CD4-positive, alpha-beta memory T cell (primary cell): ENCODE measurements at regions not wholly inside any gene's neighbourhood (a gene's known extent, or its start where the extent isn't known, plus 50 kb on each side); places are given as distances from the start of the nearest gene placed in this dataset.

Experiments used
- CTCF ChIA-PET: fragments of 350-600 bp; sonication (Branson Sonifier 250); formaldehyde crosslinking; loops from one replicate; lab custom pipeline; 2021; ENCODE audit warnings: inconsistent platforms; ENCODE audit not compliant: partially characterized antibody; lab: Charles Lee
- POLR2A ChIA-PET: fragments of 350-600 bp; sonication (Branson Sonifier 250); formaldehyde crosslinking; loops from one replicate; lab custom pipeline; 2021; ENCODE audit not compliant: partially characterized antibody; lab: Charles Lee
- DNase-seq, 5 donors: peaks; one replicate each; pipeline versions ENCODE4 v3.0.0 to v3.0.0-alpha.2; 2020 to 2022; ENCODE audit warnings: mixed read lengths in 1 of 5
- H3K27ac ChIP-seq: one replicate; pipeline ENCODE4 v1.7.0; 2013; ENCODE audit warnings: low read depth, low read length
- H3K27me3 ChIP-seq: 2 replicates; pipeline ENCODE4 v1.7.0; 2013; ENCODE audit warnings: mild to moderate bottlenecking, low read length, moderate library complexity; ENCODE audit not compliant: insufficient read depth
- H3K36me3 ChIP-seq: 2 replicates; pipeline ENCODE4 v1.7.0; 2013; ENCODE audit warnings: mild to moderate bottlenecking, low read length, moderate library complexity; ENCODE audit not compliant: insufficient read depth
- H3K4me1 ChIP-seq: 2 replicates; pipeline ENCODE4 v1.7.0; 2013; ENCODE audit warnings: mild to moderate bottlenecking, low read length, moderate library complexity; ENCODE audit not compliant: insufficient read depth
- H3K4me3 ChIP-seq, 2 donors: one replicate each; pipeline ENCODE4 v1.7.0; 2013; ENCODE audit warnings: low read length in 2 of 2, mild to moderate bottlenecking in 1 of 2
- H3K9me3 ChIP-seq, 2 donors: one replicate each; pipeline ENCODE4 v1.7.0; 2013; ENCODE audit warnings: low read length in 2 of 2, control low read depth in 1 of 2; ENCODE audit not compliant: control insufficient read depth in 1 of 2
- H3K27ac Mint-ChIP-seq, 7 donors: one replicate each; pipeline ENCODE4 v1.8.0; 2020 to 2021; ENCODE audit warnings: mixed read lengths in 7 of 7, mild to moderate bottlenecking in 6 of 7, inconsistent platforms in 3 of 7, moderate library complexity in 3 of 7
- H3K27me3 Mint-ChIP-seq, 2 donors: one replicate each; pipeline ENCODE4 v1.8.0; 2020 to 2021; ENCODE audit warnings: mixed read lengths in 2 of 2
- H3K36me3 Mint-ChIP-seq, 2 donors: one replicate each; pipeline ENCODE4 v1.8.0; 2020 to 2021; ENCODE audit warnings: mixed read lengths in 2 of 2, inconsistent platforms in 1 of 2, mild to moderate bottlenecking in 1 of 2
- H3K4me1 Mint-ChIP-seq, 4 donors: one replicate each; pipeline ENCODE4 v1.8.0; 2020 to 2021; ENCODE audit warnings: mixed read lengths in 4 of 4, mild to moderate bottlenecking in 1 of 4
- H3K4me3 Mint-ChIP-seq, 8 donors: one replicate each; pipeline ENCODE4 v1.8.0; 2020 to 2021; ENCODE audit warnings: mixed read lengths in 8 of 8, mild to moderate bottlenecking in 7 of 8, moderate library complexity in 6 of 8, inconsistent platforms in 3 of 8
- H3K9me3 Mint-ChIP-seq, 8 donors: one replicate each; pipeline ENCODE4 v1.8.0; 2020 to 2021; ENCODE audit warnings: mixed read lengths in 8 of 8, mild to moderate bottlenecking in 5 of 8, inconsistent platforms in 3 of 8, moderate library complexity in 1 of 8
- intact Hi-C: fragments of 100-400 bp; cut with micrococcal nuclease; formaldehyde crosslinking; loops from one replicate; pipeline ENCODE4 v1.15.1; 2023

DNA sequence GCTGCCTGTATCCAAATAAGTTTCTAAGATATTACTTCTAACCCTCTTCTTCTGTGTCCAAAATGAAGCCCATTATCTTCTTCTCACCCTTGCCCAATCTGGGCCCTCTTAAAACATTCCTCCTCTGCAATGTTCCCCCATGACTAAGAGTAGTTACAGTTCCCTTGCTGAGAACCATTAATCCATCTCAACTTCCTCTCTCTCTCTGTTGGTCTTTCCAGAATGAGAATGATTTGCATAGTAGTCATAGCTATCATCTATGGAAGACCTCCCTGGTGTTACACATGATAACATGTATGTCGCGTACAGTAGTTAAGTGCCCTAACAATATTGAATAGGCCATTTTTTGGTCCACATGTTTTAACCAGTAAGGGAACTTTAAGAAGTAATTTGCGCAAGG lies 177.9 kb downstream of the ANXA2 start:
- intact Hi-C loops = no loop called here
- POLR2A ChIA-PET = no interaction called here
- H3K4me3 Mint-ChIP-seq = no peak overlapping the region

DNA sequence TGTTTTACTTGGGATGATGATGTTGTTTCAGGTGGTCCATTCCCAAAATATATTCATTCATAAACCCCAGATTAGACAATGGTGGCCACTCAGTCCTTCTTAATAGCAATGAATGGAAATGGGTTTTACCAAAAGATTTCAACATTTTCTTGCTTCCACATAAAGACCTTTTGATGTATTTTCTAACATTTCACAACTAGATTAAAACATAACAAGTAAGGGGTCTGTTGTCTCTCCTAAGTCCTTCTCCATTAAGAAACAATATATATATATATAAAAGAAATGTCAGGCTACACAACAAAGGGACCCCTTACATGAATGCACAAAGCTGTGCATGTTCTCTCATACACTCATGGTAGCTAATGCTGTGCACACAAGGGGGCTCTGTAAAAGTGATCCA lies 176.4 kb downstream of the ANXA2 start:
- Histone ChIP-seq H3K27me3 (no peaks in the 10 kb centered on the region), H3K36me3 (no peaks in the 10 kb centered on the region), H3K9me3 (no peaks in the 10 kb centered on the region), H3K27ac (no peak overlapping the region), H3K4me3 (no peak overlapping the region), H3K4me1 (no peaks in the 10 kb centered on the region)
- Mint-ChIP-seq H3K27me3 (peaks cover 1 to 8% of the 10 kb centered on the region in 2 donors), H3K36me3 (no peaks in the 10 kb centered on the region), H3K4me1 (no peaks in the 10 kb centered on the region), H3K4me3 (no peak overlapping the region), H3K27ac (no peak overlapping the region), H3K9me3 (no peaks in the 10 kb centered on the region)
- POLR2A ChIA-PET = no interaction called here
- no peak for DNase-seq
- intact Hi-C loops = no loop called here
- CTCF ChIA-PET = no interaction called here

More for the DNA sequence above, 177.9 kb downstream of the ANXA2 start:
- Histone ChIP-seq H3K9me3 (no peaks in the 10 kb centered on the region), H3K36me3 (no peaks in the 10 kb centered on the region), H3K27me3 (no peaks in the 10 kb centered on the region), H3K4me3 (no peak overlapping the region), H3K4me1 (no peaks in the 10 kb centered on the region), H3K27ac (no peak overlapping the region)
- Mint-ChIP-seq H3K36me3 (no peaks in the 10 kb centered on the region), H3K9me3 (no peaks in the 10 kb centered on the region), H3K27ac (no peak overlapping the region), H3K27me3 (peaks cover 8 to 11% of the 10 kb centered on the region in 2 donors), H3K4me1 (no peaks in the 10 kb centered on the region)
- CTCF ChIA-PET = no interaction called here
- no peak for DNase-seq

DNA sequence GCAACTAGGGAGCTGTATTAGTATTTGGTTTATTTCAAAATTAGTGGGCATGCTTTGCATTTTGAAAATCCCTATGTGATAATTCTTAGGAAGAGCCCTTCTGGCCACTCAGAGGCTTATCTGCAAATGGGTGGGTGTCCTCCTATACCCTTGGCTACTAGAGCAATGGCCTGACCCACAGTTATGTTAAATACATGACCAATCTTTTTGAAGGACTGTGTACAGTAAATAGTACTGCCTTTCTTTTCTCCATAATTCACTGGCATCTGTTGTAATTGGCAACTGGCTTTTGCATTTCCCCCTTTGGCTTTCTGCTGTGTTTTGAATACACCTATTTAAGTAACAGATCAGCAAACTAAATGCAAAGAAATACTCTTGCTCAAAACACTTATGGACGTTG lies 175.4 kb downstream of the ANXA2 start:
- CTCF ChIA-PET = no interaction called here
- Mint-ChIP-seq H3K27me3 (peaks cover 0 to 11% of the 10 kb centered on the region in 2 donors), H3K9me3 (no peaks in the 10 kb centered on the region)

GRCh38 chr15:60223176-60223575 lies 174.6 kb downstream of the ANXA2 start:
- Histone ChIP-seq H3K36me3 (no peaks in the 10 kb centered on the region), H3K4me1 (no peaks in the 10 kb centered on the region), H3K9me3 (no peaks in the 10 kb centered on the region), H3K27ac (no peak overlapping the region), H3K4me3 (no peak overlapping the region), H3K27me3 (no peaks in the 10 kb centered on the region)
- Mint-ChIP-seq H3K27ac (no peak overlapping the region), H3K9me3 (no peaks in the 10 kb centered on the region), H3K4me1 (no peaks in the 10 kb centered on the region), H3K36me3 (no peaks in the 10 kb centered on the region), H3K27me3 (peaks cover 2 to 14% of the 10 kb centered on the region in 2 donors), H3K4me3 (no peak overlapping the region)
- no peak for DNase-seq
- intact Hi-C loops = no loop called here
- CTCF ChIA-PET = no interaction called here
- POLR2A ChIA-PET = no interaction called here

More for the DNA sequence above, 175.4 kb downstream of the ANXA2 start:
- no peak for DNase-seq
- POLR2A ChIA-PET = no interaction called here
- no peaks in the 10 kb centered on the region for H3K27me3 ChIP-seq
- H3K4me3 ChIP-seq = no peak overlapping the region
- Mint-ChIP-seq H3K4me1 (no peaks in the 10 kb centered on the region), H3K4me3 (no peak overlapping the region), H3K27ac (no peak overlapping the region), H3K36me3 (no peaks in the 10 kb centered on the region)
- H3K36me3 ChIP-seq = no peaks in the 10 kb centered on the region
- no peaks in the 10 kb centered on the region for H3K4me1 ChIP-seq
- H3K9me3 ChIP-seq = no peaks in the 10 kb centered on the region
- H3K27ac ChIP-seq = no peak overlapping the region
- intact Hi-C loops = no loop called here

DNA sequence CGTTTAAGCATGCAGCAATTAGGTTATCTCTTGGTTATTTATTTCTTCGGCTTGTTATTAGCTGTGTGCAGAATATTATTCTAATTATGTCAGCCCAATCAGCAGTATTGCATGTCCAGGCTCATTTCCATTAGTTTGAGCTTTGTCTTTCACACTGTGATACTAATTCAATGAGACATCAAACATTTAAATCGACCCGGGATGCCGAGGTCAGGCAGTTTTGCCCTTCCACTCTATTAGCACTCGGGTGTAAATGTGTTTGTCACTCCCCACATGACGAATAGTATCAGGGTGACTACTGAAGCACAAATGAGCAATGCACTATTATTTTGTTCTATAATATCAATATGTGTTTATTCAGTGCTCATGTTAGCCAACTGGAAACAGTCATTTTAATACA lies 170.9 kb downstream of the ANXA2 start:
- Histone ChIP-seq H3K27ac (no peak overlapping the region), H3K4me3 (no peak overlapping the region), H3K27me3 (no peaks in the 10 kb centered on the region), H3K9me3 (no peaks in the 10 kb centered on the region), H3K4me1 (no peaks in the 10 kb centered on the region), H3K36me3 (no peaks in the 10 kb centered on the region)
- H3K9me3 Mint-ChIP-seq = no peaks in the 10 kb centered on the region
- DNase-seq = no peak
- ChIA-PET POLR2A (no interaction called here), CTCF (no interaction called here)
- H3K27me3 Mint-ChIP-seq = peaks cover 5 to 15% of the 10 kb centered on the region in 2 donors
- H3K36me3 Mint-ChIP-seq = no peaks in the 10 kb centered on the region
- intact Hi-C loops = no loop called here
- H3K27ac Mint-ChIP-seq = no peak overlapping the region
- H3K4me3 Mint-ChIP-seq = no peak overlapping the region
- H3K4me1 Mint-ChIP-seq = no peaks in the 10 kb centered on the region

DNA sequence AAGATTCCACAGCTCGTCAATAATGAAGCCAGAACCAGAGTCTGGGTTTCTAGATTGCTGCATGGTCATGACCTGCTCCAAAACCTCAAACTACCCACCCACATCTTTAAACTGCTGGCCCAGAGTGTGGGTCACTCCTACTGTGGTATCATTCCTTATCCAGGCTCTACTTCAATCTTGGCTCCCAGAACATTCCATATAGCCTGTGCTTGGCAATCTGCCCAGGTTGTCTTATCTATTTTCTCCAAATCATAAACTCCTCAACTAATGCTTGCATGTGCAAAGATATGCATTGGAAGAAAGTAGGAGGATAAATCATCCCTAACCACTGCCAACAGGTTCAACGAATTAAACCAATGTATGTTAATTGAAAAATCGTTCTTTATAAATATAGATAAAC lies 169.7 kb downstream of the ANXA2 start:
- no peak for DNase-seq
- Mint-ChIP-seq H3K9me3 (no peaks in the 10 kb centered on the region), H3K4me1 (no peaks in the 10 kb centered on the region), H3K27me3 (peaks cover 5 to 17% of the 10 kb centered on the region in 2 donors), H3K4me3 (no peak overlapping the region), H3K27ac (no peak overlapping the region), H3K36me3 (no peaks in the 10 kb centered on the region)
- no peak overlapping the region for H3K27ac ChIP-seq
- CTCF ChIA-PET = no interaction called here
- intact Hi-C loops = no loop called here
- no peak overlapping the region for H3K4me3 ChIP-seq
- H3K27me3 ChIP-seq = no peaks in the 10 kb centered on the region
- H3K36me3 ChIP-seq = no peaks in the 10 kb centered on the region
- H3K9me3 ChIP-seq = no peaks in the 10 kb centered on the region
- H3K4me1 ChIP-seq = no peaks in the 10 kb centered on the region
- POLR2A ChIA-PET = no interaction called here

DNA sequence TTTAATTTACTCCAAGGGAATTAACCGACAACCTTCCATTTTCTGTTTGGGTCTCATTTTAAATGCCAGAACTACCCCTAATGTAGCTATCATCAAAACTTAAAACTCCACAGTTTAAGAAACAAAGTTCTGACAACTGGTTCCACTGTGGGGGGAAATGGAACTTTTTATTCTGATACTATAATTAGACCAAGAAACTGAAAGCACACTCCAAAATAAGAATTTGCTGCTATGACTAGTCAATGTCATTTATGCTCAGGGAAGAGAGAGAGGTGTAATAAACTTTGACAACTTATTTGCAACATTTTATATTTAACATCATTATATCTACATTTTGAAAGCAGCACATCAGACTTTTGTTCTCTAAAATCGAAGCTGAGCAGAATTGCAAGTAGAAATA lies 169.2 kb downstream of the ANXA2 start:
- no peak for DNase-seq
- Histone ChIP-seq H3K9me3 (no peaks in the 10 kb centered on the region), H3K27me3 (no peaks in the 10 kb centered on the region), H3K27ac (no peak overlapping the region), H3K4me3 (no peak overlapping the region), H3K36me3 (no peaks in the 10 kb centered on the region), H3K4me1 (no peaks in the 10 kb centered on the region)
- no peak overlapping the region for H3K4me3 Mint-ChIP-seq
- H3K9me3 Mint-ChIP-seq = no peaks in the 10 kb centered on the region
- no peak overlapping the region for H3K27ac Mint-ChIP-seq
- ChIA-PET POLR2A (no interaction called here), CTCF (no interaction called here)
- no peaks in the 10 kb centered on the region for H3K36me3 Mint-ChIP-seq
- peaks cover 6 to 19% of the 10 kb centered on the region in 2 donors for H3K27me3 Mint-ChIP-seq
- intact Hi-C loops = no loop called here
- no peaks in the 10 kb centered on the region for H3K4me1 Mint-ChIP-seq
